GM20431 (cell line): ENCODE measurements at regions not wholly inside any gene's neighbourhood (a gene's known extent, or its start where the extent isn't known, plus 50 kb on each side); places are given as distances from the start of the nearest gene placed in this dataset.
"Not testable (repeated sequence)": the region's sequence is repeated elsewhere in the genome, so short reads cannot be mapped to it uniquely, and the experiment has no call there.

Experiments used
- in situ Hi-C: fragments of 300-500 bp; cut with MseI, MboI; formaldehyde crosslinking; loops from one replicate; pipeline ENCODE4 v1.15.0; 2020; ENCODE audit warnings: low sequenced_read_pairs; ENCODE audit not compliant: unreplicated experiment

DNA sequence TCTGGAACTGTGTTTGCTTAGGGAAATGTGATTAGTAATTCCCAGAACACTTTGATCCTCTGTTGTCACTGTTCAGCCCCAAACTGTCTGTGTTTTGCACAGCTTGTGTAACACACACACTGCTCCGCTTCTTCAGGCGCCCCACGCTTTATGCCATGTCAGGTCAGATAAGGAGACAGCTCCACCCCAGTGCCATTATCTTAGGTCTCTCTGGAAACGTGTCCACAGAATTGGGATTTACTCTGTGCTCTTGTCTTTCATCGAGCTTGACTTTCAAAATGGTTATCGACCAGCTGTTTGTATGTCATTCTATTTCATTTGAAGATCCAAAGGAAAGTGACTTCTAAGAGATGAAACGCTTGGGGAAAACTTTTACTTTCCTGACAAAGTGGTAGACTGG is 106.4 kb upstream of the SSTR4 start:
- in situ Hi-C loops, result no loop called here

DNA sequence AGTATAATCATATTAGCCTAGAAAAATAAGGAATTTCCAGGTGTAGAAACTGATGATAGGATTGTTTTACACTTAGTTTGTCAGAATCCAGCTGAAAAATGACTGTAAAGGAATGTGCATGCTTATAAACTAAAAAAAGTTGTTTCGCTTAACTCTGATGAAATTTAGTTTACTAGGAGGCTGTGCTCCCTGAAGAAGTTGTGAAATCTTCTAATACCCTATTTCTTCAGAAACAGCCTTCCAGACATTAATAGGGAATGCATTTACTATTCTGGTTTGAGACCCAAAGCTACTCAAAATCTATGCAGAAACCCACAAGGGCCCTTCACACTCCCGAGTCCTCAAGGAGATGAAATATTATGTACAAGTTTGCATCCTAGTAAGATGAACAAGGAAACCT is 105.5 kb upstream of the SSTR4 start:
- in situ Hi-C loops, result no loop called here

DNA sequence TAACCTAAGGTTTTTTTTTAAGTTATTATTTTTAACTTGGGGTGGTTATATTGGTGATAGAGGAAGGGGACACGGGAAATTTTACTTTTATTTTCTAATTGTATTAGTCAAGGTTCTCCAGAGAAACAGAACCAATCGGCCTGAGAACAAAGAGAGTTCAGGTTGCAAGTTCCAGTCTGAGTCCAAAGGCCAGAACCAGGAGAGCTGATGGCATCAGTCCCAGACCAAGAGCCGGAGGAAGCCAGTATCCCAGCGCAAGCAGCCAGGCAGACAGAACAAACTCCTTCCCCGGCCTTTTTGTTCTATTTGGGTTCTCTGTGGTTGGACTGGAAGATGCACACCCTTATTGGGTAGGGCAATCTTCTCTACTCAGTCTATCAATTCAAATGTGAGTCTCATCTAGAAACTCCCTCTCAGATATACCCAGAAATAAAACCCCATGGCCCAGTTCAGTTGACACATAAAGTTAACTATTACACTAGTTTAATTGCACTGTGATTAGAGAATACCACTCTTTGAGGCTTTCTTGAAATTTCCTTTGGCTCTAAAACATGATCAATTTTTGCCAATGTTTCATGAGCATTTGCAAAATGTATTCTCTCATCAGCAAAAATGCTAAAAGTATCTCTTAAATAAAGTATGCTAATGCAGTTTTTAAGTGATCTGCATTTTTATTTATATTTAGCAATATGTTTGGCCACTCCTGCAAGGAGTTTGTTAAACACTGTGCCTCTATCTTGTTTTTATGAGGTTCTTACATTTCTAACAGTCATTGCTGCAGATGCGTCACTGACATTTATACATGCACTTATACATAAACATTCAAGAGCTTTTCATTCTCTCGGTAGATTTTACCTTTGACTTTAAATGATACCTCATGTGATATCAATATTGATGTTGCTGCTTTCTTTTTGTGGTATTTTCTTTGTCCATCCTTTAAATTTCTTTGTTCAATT is 103.2 kb upstream of the SSTR4 start:
- in situ Hi-C loops, result no loop called here

GRCh38 chr20:22939181-22939580 is 95.9 kb upstream of the SSTR4 start:
- in situ Hi-C loops, result no loop called here

- in situ Hi-C loops, result no loop called here
These were observed 94.8 kb upstream of the SSTR4 start for GRCh38 chr20:22940350-22940749.

DNA sequence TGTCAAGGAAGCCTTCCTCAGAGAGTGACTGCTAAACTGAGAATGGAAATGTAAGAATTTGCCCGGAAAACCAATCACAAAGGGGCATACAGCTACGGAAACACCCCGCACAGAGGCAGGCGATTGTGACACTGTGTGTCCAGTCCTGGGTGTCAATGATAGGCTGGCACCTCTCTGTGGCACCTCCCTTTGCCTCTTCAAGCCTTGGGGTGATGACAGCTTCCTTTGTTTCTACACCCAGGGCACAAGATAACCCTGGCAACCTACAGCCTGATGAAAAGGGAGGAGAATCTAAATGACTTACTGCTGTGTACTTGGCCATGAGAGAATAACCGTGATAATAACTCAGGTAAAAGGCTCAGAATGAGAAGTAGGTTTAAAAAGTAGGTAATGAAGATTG is 93.6 kb upstream of the SSTR4 start:
- in situ Hi-C loops, result no loop called here

GRCh38 chr20:22942742-22943141 is 92.4 kb upstream of the SSTR4 start:
- in situ Hi-C loops, result no loop called here

GRCh38 chr20:22944062-22944461 is 91.0 kb upstream of the SSTR4 start:
- in situ Hi-C loops, result no loop called here

DNA sequence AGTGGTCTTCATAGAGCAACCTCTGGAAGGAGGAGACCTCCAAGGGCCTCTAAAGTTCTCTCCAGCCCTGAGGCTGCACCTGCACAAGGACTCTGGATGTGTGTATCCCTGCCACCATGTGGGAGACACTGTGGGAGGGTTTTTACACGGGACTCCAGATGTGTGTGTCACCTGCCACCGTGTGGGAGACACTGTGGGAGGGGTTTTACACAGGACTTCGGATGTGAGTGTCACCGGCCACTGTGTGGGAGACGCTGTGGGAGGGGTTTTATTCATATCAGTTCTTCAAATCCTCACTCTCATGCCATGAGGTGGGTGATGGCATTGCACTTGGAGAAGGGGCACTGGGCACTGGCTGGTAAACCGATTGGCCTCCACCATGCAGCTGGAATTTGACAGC is 90.2 kb upstream of the SSTR4 start:
- in situ Hi-C loops, result no loop called here

DNA sequence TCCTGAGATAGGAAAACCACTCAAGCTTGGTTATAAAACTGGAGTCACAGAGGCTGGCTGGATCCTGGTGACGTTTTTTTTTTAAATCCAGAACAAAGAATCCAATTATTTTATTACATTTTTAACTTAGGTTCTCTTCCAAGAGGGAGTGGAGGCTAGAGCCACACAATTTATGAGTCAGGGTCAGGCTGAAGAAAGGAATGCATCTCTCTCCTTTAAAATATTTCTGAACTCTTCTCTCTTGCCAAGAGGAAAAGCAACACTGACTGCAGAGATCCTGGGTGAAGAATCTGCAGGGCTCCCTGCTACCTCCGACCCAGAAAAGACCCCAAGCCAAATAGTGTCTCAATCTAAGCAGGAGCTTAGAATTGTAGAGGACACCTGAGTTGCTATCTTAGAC is 88.5 kb upstream of the SSTR4 start:
- in situ Hi-C loops, result no loop called here

- in situ Hi-C loops, result no loop called here
These were observed 85.6 kb upstream of the SSTR4 start for GRCh38 chr20:22949331-22950109.

- in situ Hi-C loops, result no loop called here
These were observed 83.1 kb upstream of the SSTR4 start for GRCh38 chr20:22951966-22952365.

GRCh38 chr20:22954661-22955060 is 80.5 kb upstream of the SSTR4 start:
- in situ Hi-C loops, result no loop called here

GRCh38 chr20:22958390-22958789 is 76.7 kb upstream of the SSTR4 start:
- in situ Hi-C loops, result no loop called here

GRCh38 chr20:22962567-22963439 is 72.3 kb upstream of the SSTR4 start:
- in situ Hi-C loops, result no loop called here

GRCh38 chr20:22963581-22963980 is 71.5 kb upstream of the SSTR4 start:
- in situ Hi-C loops, result no loop called here

- in situ Hi-C loops, result no loop called here
These were observed 68.2 kb upstream of the SSTR4 start for GRCh38 chr20:22966787-22967464.

GRCh38 chr20:22967706-22968105 is 67.4 kb upstream of the SSTR4 start:
- in situ Hi-C loops, result not testable (repeated sequence)

DNA sequence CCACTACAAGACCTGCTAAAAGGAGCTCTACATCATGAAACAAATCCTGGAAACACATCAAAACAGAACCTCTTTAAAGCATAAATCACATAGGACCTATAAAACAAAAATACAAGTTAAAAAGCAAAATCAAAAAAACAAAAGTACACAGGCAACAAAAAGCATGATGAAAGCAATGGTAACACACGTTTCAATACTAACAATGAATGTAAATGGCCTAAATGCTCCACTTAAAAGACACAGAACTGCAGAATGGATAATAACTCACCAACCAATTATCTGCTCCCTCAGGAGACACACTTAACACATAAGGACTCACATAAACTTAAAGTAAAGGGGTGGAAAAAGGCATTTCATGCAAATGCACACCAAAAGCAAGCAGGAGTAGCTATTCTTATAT is 66.1 kb upstream of the SSTR4 start:
- in situ Hi-C loops, result not testable (repeated sequence)

- in situ Hi-C loops, result not testable (repeated sequence)
These were observed 64.0 kb upstream of the SSTR4 start for GRCh38 chr20:22971077-22971476.
